Activated T-cell treated with anti-CD3 and anti-CD28 coated beads, Interleukin-2, amount 50 U/mL, for 24 hours (primary cell): ENCODE measurements at regions not wholly inside any gene's neighbourhood (a gene's known extent, or its start where the extent isn't known, plus 50 kb on each side); places are given as distances from the start of the nearest gene placed in this dataset.
A peak's percentile ranks its signal among the peaks of the same experiment; 100 is the strongest.
"Not testable (repeated sequence)": the region's sequence is repeated elsewhere in the genome, so short reads cannot be mapped to it uniquely, and the experiment has no call there.

Source experiments
- DNase-seq: peaks from one replicate; pipeline ENCODE4 v3.0.0-alpha.2; 2020
- H3K27ac Mint-ChIP-seq: 2 replicates; pipeline ENCODE4 v1.8.0; 2020; ENCODE audit warnings: mild to moderate bottlenecking, mixed read lengths
- H3K27me3 Mint-ChIP-seq: 2 replicates; pipeline ENCODE4 v1.8.0; 2020; ENCODE audit warnings: mixed read lengths
- H3K36me3 Mint-ChIP-seq: 2 replicates; pipeline ENCODE4 v1.8.0; 2020; ENCODE audit warnings: low read depth, mixed read lengths
- H3K4me1 Mint-ChIP-seq: 2 replicates; pipeline ENCODE4 v1.8.0; 2020; ENCODE audit warnings: low read depth, mixed read lengths
- H3K4me3 Mint-ChIP-seq: 2 replicates; pipeline ENCODE4 v1.8.0; 2020; ENCODE audit warnings: mild to moderate bottlenecking, moderate library complexity, mixed read lengths
- H3K9me3 Mint-ChIP-seq: 2 replicates; pipeline ENCODE4 v1.8.0; 2020; ENCODE audit warnings: mixed read lengths

DNA sequence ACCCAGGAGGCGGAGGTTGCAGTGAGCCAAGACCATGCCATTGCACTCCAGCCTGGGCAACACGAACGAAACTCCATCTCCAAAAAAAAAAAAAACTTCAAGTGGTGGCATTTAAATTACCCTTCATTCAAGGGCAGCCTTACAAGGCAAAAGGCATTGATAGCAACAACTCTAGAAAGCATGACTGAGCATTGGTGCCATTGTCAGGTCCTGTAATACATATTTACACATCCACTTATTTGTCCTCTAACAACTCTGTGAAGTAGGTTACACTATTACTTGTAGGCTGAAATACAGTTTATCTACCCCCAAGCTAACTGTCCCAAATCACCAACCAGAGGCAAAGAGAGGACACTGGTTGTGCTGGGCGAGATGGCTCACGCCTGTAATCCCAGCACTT is 52.7 kb upstream of the LARP1 start:
- no peak overlapping the region for H3K27ac Mint-ChIP-seq
- no peak for DNase-seq
- H3K9me3 Mint-ChIP-seq = no peaks in the 10 kb centered on the region
- H3K4me1 Mint-ChIP-seq = no peaks in the 10 kb centered on the region
- no peaks in the 10 kb centered on the region for H3K36me3 Mint-ChIP-seq
- no peak overlapping the region for H3K4me3 Mint-ChIP-seq
- no peaks in the 10 kb centered on the region for H3K27me3 Mint-ChIP-seq

DNA sequence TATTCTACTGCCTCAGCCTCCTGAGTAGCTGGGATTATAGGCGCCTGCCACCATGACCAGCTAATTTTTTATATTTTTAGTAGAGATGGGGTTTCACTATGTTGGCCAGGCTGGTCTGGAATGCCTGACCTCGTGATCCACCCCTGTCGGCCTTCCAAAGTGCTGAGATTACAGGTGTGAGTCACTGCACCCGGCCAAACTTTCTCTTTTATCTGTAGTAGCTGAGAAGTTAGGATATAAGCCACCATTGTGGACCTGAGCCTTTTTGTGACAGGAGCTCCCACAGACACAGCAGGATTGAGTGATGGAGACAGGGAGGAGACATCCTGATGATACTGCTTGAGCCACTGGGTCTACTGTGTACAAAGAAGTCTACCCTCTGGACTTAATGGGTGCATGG is 53.5 kb upstream of the LARP1 start:
- H3K9me3 Mint-ChIP-seq, H3K27me3 Mint-ChIP-seq, H3K36me3 Mint-ChIP-seq, H3K4me1 Mint-ChIP-seq, H3K4me3 Mint-ChIP-seq, H3K27ac Mint-ChIP-seq, DNase-seq: not testable (repeated sequence)

DNA sequence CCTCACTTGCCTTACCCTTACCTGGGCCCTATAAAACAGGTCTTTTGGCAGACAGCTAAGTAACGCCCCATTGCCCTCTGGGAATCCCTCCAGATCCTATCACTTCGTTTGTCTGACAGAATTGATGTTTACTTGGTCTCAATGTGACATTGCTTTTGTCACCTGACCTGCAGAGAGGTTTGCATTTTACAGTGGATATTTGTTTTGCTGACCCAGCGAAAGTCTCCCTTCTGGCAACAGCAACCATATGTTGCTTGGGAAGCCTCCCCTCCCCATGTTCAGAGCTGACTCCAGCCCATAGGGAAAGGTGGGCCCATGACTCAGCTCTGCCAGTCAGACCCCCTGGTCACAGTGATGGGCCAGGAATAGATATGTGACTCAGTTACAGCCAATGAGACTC is 54.0 kb upstream of the LARP1 start:
- DNase-seq = no peak
- Mint-ChIP-seq H3K27ac (no peak overlapping the region), H3K9me3 (no peaks in the 10 kb centered on the region), H3K27me3 (no peaks in the 10 kb centered on the region), H3K36me3 (no peaks in the 10 kb centered on the region), H3K4me3 (no peak overlapping the region), H3K4me1 (no peaks in the 10 kb centered on the region)

DNA sequence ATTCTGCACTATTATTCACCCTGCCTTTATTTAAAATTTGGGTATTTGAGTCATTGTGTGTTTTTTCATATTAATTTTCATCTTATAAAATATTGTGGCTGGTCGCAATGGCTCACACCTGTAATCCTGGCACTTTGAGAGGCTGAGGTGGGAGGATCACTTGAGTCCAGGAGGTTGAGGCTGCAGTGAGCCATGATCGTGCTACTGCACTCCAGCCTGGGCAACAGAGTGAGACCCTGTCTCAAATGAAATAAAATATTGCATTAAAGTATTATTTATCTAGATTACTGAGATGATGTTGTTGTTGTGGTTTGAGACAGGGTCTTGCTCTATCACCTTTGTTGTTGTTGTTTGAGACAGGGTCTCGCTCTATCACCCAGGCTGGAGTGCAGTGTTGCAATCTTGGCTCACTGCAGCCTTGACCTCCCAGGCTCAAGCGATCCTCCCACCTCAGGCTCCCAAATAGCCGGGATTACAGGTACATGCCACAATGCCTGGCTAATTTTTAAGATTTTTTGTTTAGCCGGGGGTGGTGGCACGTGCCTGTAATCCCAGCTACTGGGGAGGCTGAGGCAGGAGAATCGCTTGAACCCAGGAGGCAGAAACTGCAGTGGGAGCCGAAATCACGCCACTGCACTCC is 54.8 kb upstream of the LARP1 start:
- not testable (repeated sequence) for H3K4me1 Mint-ChIP-seq, H3K27ac Mint-ChIP-seq, H3K4me3 Mint-ChIP-seq, H3K36me3 Mint-ChIP-seq, DNase-seq, H3K9me3 Mint-ChIP-seq, H3K27me3 Mint-ChIP-seq

DNA sequence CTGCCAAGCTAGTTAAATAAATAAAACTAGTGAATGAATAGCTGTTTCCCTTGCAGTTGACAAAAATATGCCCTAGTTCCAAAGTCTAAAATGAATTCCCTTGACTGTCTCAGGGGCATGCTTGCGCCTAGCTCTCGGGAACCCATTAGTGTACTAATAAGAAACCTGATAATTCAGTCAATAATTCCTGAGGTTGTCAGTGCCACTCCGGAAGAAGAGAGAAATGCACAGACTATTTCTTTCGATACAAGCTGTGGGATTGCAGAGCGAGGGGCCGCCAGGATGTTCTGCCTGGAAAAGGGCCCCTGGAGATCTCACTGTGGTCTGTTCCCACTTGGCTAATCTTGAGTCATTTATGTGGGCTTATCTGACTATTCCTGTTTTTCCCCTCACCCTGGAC is 56.4 kb upstream of the LARP1 start:
- no peaks in the 10 kb centered on the region for H3K27me3 Mint-ChIP-seq
- H3K9me3 Mint-ChIP-seq = no peaks in the 10 kb centered on the region
- no peak overlapping the region for H3K27ac Mint-ChIP-seq
- H3K4me3 Mint-ChIP-seq = no peak overlapping the region
- no peaks in the 10 kb centered on the region for H3K4me1 Mint-ChIP-seq
- DNase-seq = no peak
- H3K36me3 Mint-ChIP-seq = no peaks in the 10 kb centered on the region

DNA sequence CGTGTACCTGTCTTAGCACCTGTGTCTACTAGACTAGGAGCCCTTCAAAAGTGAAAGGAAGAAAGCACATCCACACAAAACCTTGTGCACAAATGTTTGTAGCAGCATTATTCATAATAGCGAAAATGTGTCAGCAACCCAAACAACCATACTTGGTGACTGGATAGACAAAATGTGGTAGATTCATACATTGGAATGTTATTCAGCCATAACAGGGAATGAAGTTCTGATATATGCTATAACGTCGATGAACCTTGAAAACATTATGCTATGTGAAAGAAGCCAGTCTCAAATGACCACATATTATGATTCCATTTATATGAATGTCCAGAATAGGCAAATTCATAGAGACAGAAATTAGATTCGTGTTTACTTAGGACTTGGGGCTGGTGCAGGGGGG is 57.8 kb upstream of the LARP1 start:
- no peak for DNase-seq
- Mint-ChIP-seq H3K27me3 (no peaks in the 10 kb centered on the region), H3K36me3 (no peaks in the 10 kb centered on the region), H3K27ac (no peak overlapping the region), H3K4me1 (no peaks in the 10 kb centered on the region), H3K4me3 (no peak overlapping the region), H3K9me3 (no peaks in the 10 kb centered on the region)

DNA sequence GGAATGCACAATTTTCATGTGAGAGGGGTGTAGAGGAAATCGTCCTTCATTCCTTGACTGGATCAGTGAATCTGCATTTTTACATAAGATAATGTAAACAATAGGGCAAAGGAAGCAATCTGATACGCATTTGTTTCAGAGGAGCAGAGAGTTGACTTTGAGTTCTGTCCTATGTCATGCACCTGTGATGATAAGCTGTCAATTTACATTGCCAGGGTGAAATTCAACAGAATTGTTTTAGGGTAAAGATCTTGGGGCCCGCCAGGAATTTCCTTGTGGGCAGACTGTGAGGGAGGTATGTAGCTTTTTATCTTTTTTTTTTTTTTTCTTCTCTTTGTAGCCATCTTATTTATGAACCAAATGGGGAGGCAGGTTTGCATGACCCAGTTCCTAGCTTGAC is 58.3 kb upstream of the LARP1 start:
- no peak for DNase-seq
- no peaks in the 10 kb centered on the region for H3K36me3 Mint-ChIP-seq
- H3K27me3 Mint-ChIP-seq = no peaks in the 10 kb centered on the region
- H3K4me3 Mint-ChIP-seq = no peak overlapping the region
- no peaks in the 10 kb centered on the region for H3K9me3 Mint-ChIP-seq
- no peaks in the 10 kb centered on the region for H3K4me1 Mint-ChIP-seq
- no peak overlapping the region for H3K27ac Mint-ChIP-seq

DNA sequence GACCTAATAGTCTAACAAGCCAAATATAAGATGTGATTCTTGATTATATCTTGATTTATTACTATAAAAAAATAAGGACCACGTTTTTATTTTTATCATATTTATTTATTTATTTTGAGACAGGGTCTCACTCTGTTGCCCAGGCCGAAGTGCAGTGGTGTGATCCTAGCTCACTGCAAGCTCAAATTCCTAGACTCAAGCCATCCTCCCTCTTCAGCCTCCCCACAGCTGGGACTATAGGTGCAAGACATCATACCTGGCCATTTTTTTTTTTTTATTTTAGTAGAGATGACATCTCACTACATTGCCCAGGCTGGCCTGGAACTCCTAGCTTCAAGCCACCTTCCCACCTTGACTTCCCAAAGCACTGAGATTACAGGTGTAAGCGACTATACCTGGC is 61.0 kb upstream of the LARP1 start:
- H3K4me3 Mint-ChIP-seq = no peak overlapping the region
- no peak for DNase-seq
- H3K9me3 Mint-ChIP-seq = no peaks in the 10 kb centered on the region
- no peaks in the 10 kb centered on the region for H3K4me1 Mint-ChIP-seq
- no peak overlapping the region for H3K27ac Mint-ChIP-seq
- no peaks in the 10 kb centered on the region for H3K36me3 Mint-ChIP-seq
- H3K27me3 Mint-ChIP-seq = peaks cover 4% of the 10 kb centered on the region

DNA sequence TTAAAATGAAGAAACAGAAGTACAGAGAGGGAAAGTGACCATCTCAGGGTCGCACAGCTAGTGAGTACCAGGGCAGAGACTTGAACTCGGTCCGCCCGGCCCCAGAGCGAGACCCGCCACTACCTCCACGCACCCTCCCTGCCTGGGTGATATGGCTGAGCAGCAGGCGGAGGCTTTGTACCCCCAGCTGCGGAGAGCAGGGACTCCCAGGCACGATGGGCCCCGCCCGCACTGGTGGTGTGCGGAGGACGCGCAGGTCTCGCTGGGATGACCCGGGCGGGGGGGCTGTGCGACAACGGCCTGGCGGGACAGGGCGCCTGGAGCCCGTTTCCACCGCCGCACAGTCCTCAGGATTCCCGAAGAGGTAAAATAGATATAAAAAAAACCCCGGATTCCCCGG is 64.7 kb upstream of the LARP1 start:
- H3K4me3 Mint-ChIP-seq = no peak overlapping the region
- H3K36me3 Mint-ChIP-seq = no peaks in the 10 kb centered on the region
- H3K27ac Mint-ChIP-seq = no peak overlapping the region
- H3K27me3 Mint-ChIP-seq = peaks cover 4% of the 10 kb centered on the region
- no peak for DNase-seq
- H3K9me3 Mint-ChIP-seq = no peaks in the 10 kb centered on the region
- no peaks in the 10 kb centered on the region for H3K4me1 Mint-ChIP-seq

DNA sequence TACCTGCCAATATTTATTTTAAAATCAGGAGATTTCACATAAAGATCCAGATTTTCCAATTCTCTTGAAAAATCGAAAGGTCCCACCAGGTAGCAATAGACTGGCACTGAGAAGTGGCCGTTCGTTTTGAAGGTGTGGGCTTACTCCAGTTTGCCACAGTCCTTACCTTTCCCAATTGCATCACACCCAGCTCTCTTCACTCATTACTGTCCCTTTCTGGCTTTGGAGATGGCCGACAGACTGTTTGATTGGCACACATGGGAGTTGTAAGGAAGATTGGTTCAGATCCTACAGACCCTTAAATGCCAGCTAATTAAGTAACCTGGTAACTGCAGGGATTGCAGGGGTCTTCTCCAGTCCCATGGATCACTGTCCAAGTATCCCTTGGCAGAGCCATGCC is 68.7 kb upstream of the LARP1 start:
- no peaks in the 10 kb centered on the region for H3K36me3 Mint-ChIP-seq
- H3K4me1 Mint-ChIP-seq = peaks cover 9% of the 10 kb centered on the region
- no peak overlapping the region for H3K27ac Mint-ChIP-seq
- no peak for DNase-seq
- peaks cover 16% of the 10 kb centered on the region for H3K27me3 Mint-ChIP-seq
- no peaks in the 10 kb centered on the region for H3K9me3 Mint-ChIP-seq
- H3K4me3 Mint-ChIP-seq = no peak overlapping the region

DNA sequence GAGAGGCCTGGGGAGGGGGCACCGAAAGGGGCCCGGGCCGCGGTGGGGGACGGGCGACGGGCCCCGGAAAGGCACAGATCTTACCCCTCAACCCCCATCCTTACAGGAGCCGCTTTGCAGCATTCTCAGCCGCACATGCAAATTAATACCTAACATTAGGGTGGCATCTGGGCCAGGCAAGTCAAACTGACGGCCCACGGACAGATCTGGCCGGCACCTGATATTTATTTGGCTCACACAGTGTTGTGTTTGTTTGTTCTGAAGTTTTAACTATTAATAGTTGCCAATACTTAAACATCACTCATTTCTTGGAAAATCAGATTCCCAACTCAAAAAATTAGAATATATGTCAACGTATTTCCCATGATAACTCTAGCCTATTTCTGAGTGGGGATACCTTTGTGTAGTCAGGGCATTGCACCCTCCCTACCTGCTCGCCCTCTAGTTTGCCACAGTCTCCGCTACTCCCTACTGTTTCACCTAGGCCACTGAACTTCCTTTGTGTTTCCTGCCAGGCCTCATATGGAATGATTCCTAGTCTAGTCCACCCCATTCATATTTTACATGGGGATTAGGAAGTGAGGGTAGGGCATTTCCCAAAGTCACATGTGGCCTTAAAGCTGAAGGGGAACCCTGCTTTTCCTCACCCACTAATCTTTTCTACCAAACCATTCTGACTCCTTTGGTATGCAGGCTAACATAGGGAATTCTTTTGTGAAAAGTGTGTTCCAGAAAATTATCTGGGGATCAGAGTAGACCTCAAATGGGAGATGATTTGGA is 71.9 kb upstream of the LARP1 start:
- H3K4me1 Mint-ChIP-seq = peaks cover 9% of the 10 kb centered on the region
- no peak overlapping the region for H3K27ac Mint-ChIP-seq
- peaks cover 12% of the 10 kb centered on the region for H3K27me3 Mint-ChIP-seq
- H3K4me3 Mint-ChIP-seq = peak overlapping the region; percentile 31
- DNase-seq = no peak
- H3K9me3 Mint-ChIP-seq = no peaks in the 10 kb centered on the region
- no peaks in the 10 kb centered on the region for H3K36me3 Mint-ChIP-seq

DNA sequence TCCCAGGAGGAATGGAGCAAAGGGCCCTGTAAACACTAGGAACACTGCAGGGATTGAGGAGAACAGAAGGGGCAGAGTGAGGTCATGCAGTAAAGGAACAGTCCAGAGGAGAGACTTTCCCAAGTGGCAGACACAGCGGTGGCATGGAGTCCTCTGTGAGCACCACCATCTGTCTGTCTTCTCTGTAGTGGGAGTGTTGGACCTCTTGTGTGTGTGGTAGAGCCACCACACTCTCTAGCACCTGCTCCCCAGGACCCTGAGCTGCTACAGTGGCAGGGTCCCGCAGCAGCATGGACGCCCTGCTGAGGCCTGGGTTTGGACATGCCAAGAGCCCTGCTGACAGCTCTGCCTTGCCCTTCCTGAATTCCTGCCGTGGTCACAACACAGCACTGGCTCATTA is 75.7 kb upstream of the LARP1 start:
- H3K27ac Mint-ChIP-seq = no peak overlapping the region

DNA sequence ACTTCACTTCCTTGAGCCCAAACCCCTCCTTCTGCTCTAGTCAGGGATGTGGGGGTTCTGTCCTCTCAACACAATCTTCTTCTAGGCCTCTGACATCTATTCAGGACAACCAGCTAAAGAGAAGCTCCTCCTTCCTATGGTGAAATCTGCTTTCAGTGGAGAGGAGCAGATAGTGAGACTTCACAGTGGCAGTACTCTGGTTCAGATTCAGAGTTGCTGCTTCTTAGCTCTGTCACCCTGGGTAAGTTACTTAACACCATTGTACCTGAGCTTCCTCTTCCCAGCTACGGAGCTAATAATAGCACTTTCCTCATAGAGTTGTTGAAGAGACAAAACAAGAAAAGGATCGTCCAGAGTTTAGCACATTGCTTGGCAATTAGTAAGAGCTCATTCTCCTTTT is 77.3 kb upstream of the LARP1 start:
- no peak overlapping the region for H3K27ac Mint-ChIP-seq
- H3K36me3 Mint-ChIP-seq = no peaks in the 10 kb centered on the region
- no peak overlapping the region for H3K4me3 Mint-ChIP-seq
- H3K4me1 Mint-ChIP-seq = peaks cover 1% of the 10 kb centered on the region
- no peaks in the 10 kb centered on the region for H3K9me3 Mint-ChIP-seq
- DNase-seq = no peak
- H3K27me3 Mint-ChIP-seq = no peaks in the 10 kb centered on the region

More for the DNA sequence above, 75.7 kb upstream of the LARP1 start:
- Mint-ChIP-seq H3K4me3 (no peak overlapping the region), H3K9me3 (no peaks in the 10 kb centered on the region), H3K36me3 (no peaks in the 10 kb centered on the region), H3K27me3 (peaks cover 9% of the 10 kb centered on the region), H3K4me1 (peaks cover 9% of the 10 kb centered on the region)
- DNase-seq = no peak

DNA sequence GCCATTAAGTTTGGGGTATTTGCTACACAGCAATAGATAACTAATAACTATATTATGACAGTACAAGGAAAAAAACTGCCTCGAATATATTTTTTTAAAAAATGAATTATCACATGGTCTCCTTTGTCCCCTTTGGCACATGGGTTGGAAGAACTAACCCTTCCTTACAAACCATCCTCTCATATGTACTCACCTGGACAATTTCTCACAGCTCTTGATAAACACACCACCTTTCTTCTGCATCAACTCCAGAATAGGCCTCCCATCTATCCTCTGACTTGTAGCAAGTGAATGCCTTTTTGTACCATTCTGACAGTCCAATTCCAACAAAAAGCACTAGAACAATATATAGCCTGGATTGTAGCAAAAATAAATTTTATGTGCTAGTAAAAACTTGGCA is 78.7 kb upstream of the LARP1 start:
- no peak for DNase-seq
- no peaks in the 10 kb centered on the region for H3K4me1 Mint-ChIP-seq
- no peak overlapping the region for H3K27ac Mint-ChIP-seq
- no peaks in the 10 kb centered on the region for H3K36me3 Mint-ChIP-seq
- no peak overlapping the region for H3K4me3 Mint-ChIP-seq
- H3K9me3 Mint-ChIP-seq = no peaks in the 10 kb centered on the region
- no peaks in the 10 kb centered on the region for H3K27me3 Mint-ChIP-seq

DNA sequence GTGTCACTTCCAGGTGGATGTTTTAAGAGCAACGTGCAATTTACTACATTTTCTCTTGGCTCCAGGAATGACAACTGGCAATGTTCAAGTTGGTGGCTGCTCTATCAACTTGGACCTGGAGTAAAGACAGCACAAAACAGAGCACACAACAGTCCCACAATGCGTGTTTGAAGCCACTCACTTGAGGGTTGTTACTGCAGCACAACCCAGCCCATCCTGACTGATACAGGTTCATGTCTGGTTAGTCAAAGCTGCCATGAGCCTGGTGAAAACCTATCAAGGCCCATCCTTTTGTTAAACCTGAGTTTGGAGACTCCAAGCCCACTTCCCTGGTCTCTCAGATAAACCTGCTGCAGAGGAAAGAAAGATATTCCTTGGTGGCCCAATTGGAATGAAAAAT is 81.1 kb upstream of the LARP1 start:
- no peak for DNase-seq
- Mint-ChIP-seq H3K27me3 (no peaks in the 10 kb centered on the region), H3K27ac (no peak overlapping the region), H3K4me3 (no peak overlapping the region), H3K9me3 (no peaks in the 10 kb centered on the region), H3K36me3 (no peaks in the 10 kb centered on the region), H3K4me1 (no peaks in the 10 kb centered on the region)

DNA sequence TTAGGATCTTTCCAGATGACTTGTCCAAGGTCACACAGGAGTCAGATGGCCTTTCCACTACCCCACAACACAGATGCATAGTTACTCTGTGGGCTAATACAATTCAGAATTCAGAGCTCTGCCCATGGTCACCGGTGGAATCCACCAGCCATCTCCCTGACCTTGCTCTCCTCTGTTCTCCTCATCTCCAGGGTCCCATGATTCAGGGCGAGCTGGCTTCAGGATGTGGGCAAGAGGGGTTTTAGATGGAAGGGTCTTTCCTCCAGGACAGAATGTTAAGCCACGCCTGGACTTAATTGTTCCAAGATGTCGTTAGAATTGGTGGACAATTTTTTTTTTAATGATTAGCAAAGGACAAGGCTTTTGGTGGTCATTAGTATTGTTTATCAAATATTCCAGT is 81.7 kb upstream of the LARP1 start:
- Mint-ChIP-seq H3K4me3 (no peak overlapping the region), H3K27me3 (no peaks in the 10 kb centered on the region), H3K4me1 (no peaks in the 10 kb centered on the region)

More for the DNA sequence above, 81.7 kb upstream of the LARP1 start:
- H3K27ac Mint-ChIP-seq = no peak overlapping the region
- no peak for DNase-seq
- H3K9me3 Mint-ChIP-seq = no peaks in the 10 kb centered on the region
- no peaks in the 10 kb centered on the region for H3K36me3 Mint-ChIP-seq
